ENCODE measurements at regions not wholly inside any gene's neighbourhood (a gene's known extent, or its start where the extent isn't known, plus 50 kb on each side); places are given as distances from the start of the nearest gene placed in this dataset.
"Not testable (repeated sequence)": the region's sequence is repeated elsewhere in the genome, so short reads cannot be mapped to it uniquely, and the experiment has no call there.

DNA sequence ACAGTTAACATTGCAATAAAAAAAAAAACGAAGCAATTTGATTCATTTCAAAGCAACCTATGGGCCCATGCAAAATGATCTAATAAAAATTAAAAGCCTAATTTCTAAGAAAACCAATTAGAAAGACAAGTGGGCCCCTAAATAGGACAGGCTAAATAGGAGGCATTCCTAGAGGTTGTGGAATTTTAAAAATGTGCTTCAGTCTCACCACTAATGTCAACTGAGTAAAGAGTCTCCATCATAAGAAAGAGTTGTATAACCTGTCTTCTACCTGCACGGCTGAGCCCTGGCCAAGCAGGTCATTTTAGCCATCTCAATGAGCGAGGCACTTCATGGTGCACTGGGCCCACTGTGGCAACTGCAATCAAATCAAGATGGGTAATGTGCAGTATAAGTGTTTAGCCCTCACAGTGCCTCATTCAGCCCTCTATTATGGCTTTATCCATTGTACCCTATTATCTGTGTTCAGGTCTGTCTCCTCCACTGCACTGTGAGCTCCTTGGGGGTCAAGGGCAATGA, 76.4 kb downstream of the PRSS23 start:
- H3K27ac ChIP-seq (ENCODE audit: low read depth, low read length), result no peak overlapping the region
- no peak overlapping the region for H3K4me2 ChIP-seq (ENCODE audit: low read depth, low read length, poor library complexity, severe bottlenecking)
- H3K27me3 ChIP-seq (ENCODE audit: low read length), result no peaks in the 10 kb centered on the region
- no peaks in the 10 kb centered on the region for H4K20me1 ChIP-seq (ENCODE audit: low read depth, low read length)
- no peaks in the 10 kb centered on the region for H3K9me3 ChIP-seq (ENCODE audit: insufficient read depth, low read length)
- H3K9me2 ChIP-seq (replicated peaks; ENCODE audit: insufficient read depth, low read length), result no peaks in the 10 kb centered on the region
- H2AFZ ChIP-seq (ENCODE audit: low read depth, low read length, severe bottlenecking), result no peak overlapping the region
- H3K79me2 ChIP-seq (ENCODE audit: insufficient read depth, low read length), result no peaks in the 10 kb centered on the region
- H3K9ac ChIP-seq (ENCODE audit: low read length), result no peak overlapping the region
- no peaks in the 10 kb centered on the region for H3K36me3 ChIP-seq (ENCODE audit: low read length)
- H3F3A ChIP-seq (ENCODE audit: insufficient read depth), result no peaks in the 10 kb centered on the region
- no peak overlapping the region for H3K4me3 ChIP-seq (ENCODE audit: insufficient read depth, low read length, poor library complexity, severe bottlenecking)
- TF ChIP-seq, protein P1, sequence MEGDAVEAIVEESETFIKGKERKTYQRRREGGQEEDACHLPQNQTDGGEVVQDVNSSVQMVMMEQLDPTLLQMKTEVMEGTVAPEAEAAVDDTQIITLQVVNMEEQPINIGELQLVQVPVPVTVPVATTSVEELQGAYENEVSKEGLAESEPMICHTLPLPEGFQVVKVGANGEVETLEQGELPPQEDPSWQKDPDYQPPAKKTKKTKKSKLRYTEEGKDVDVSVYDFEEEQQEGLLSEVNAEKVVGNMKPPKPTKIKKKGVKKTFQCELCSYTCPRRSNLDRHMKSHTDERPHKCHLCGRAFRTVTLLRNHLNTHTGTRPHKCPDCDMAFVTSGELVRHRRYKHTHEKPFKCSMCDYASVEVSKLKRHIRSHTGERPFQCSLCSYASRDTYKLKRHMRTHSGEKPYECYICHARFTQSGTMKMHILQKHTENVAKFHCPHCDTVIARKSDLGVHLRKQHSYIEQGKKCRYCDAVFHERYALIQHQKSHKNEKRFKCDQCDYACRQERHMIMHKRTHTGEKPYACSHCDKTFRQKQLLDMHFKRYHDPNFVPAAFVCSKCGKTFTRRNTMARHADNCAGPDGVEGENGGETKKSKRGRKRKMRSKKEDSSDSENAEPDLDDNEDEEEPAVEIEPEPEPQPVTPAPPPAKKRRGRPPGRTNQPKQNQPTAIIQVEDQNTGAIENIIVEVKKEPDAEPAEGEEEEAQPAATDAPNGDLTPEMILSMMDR (IDR thresholded peaks at IDR 0.05; ENCODE audit: insufficient read depth, low read length, poor library complexity, severe bottlenecking), result no peak
- TF ChIP-seq EZH2phosphoT487 (conservative IDR thresholded peaks at IDR 0.05; ENCODE audit: low read length), result no peak

GRCh38 chr11:86877503-86877902, 77.2 kb downstream of the PRSS23 start:
- Histone ChIP-seq H3K9me3 (ENCODE audit: insufficient read depth, low read length) (no peaks in the 10 kb centered on the region), H3F3A (ENCODE audit: insufficient read depth) (no peaks in the 10 kb centered on the region), H3K9me2 (replicated peaks; ENCODE audit: insufficient read depth, low read length) (no peaks in the 10 kb centered on the region), H3K9ac (ENCODE audit: low read length) (no peak overlapping the region), H3K27ac (ENCODE audit: low read depth, low read length) (no peak overlapping the region), H2AFZ (ENCODE audit: low read depth, low read length, severe bottlenecking) (no peak overlapping the region), H3K4me2 (ENCODE audit: low read depth, low read length, poor library complexity, severe bottlenecking) (no peak overlapping the region), H3K36me3 (ENCODE audit: low read length) (no peaks in the 10 kb centered on the region), H3K27me3 (ENCODE audit: low read length) (no peaks in the 10 kb centered on the region), H3K79me2 (ENCODE audit: insufficient read depth, low read length) (no peaks in the 10 kb centered on the region), H4K20me1 (ENCODE audit: low read depth, low read length) (no peaks in the 10 kb centered on the region), H3K4me3 (ENCODE audit: insufficient read depth, low read length, poor library complexity, severe bottlenecking) (no peak overlapping the region)
- TF ChIP-seq, protein P1 (IDR thresholded peaks at IDR 0.05; ENCODE audit: insufficient read depth, low read length, poor library complexity, severe bottlenecking), result no peak
- TF ChIP-seq EZH2phosphoT487 (conservative IDR thresholded peaks at IDR 0.05; ENCODE audit: low read length), result no peak

DNA sequence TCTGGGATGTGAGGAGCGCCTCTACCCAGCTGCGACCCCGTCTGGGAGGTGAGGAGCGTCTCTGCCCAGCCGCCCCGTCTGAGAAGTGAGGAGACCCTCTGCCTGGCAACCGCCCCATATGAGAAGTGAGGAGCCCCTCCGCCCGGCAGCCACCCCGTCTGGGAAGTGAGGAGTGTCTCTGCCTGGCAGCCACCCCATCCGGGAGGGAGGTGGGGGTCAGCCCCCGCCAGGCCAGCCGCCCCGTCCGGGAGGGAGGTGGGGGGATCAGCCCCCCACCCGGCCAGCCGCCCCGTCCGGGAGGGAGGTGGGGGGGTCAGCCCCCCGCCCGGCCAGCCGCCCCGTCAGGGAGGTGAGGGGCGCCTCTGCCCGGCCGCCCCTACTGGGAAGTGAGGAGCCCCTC, 76.0 kb downstream of the FZD4 start:
- H3K79me2 ChIP-seq (ENCODE audit: insufficient read depth, low read length); H3K9me2 ChIP-seq (replicated peaks; ENCODE audit: insufficient read depth, low read length); H3K4me3 ChIP-seq (ENCODE audit: insufficient read depth, low read length, poor library complexity, severe bottlenecking); H3K9ac ChIP-seq (ENCODE audit: low read length); H3K27ac ChIP-seq (ENCODE audit: low read depth, low read length); H2AFZ ChIP-seq (ENCODE audit: low read depth, low read length, severe bottlenecking); H3K27me3 ChIP-seq (ENCODE audit: low read length); H4K20me1 ChIP-seq (ENCODE audit: low read depth, low read length); H3F3A ChIP-seq (ENCODE audit: insufficient read depth); H3K36me3 ChIP-seq (ENCODE audit: low read length); H3K9me3 ChIP-seq (ENCODE audit: insufficient read depth, low read length); H3K4me2 ChIP-seq (ENCODE audit: low read depth, low read length, poor library complexity, severe bottlenecking): not testable (repeated sequence)

GRCh38 chr11:86885311-86885710, 69.9 kb downstream of the FZD4 start:
- no peak overlapping the region for H2AFZ ChIP-seq (ENCODE audit: low read depth, low read length, severe bottlenecking)
- H3K79me2 ChIP-seq (ENCODE audit: insufficient read depth, low read length), result no peaks in the 10 kb centered on the region
- no peak overlapping the region for H3K9ac ChIP-seq (ENCODE audit: low read length)
- H3K36me3 ChIP-seq (ENCODE audit: low read length), result no peaks in the 10 kb centered on the region
- TF ChIP-seq, protein P1 (IDR thresholded peaks at IDR 0.05; ENCODE audit: insufficient read depth, low read length, poor library complexity, severe bottlenecking), result no peak
- TF ChIP-seq EZH2phosphoT487 (conservative IDR thresholded peaks at IDR 0.05; ENCODE audit: low read length), result no peak
- no peaks in the 10 kb centered on the region for H3K27me3 ChIP-seq (ENCODE audit: low read length)
- H3K4me3 ChIP-seq (ENCODE audit: insufficient read depth, low read length, poor library complexity, severe bottlenecking), result no peak overlapping the region
- H3K9me2 ChIP-seq (replicated peaks; ENCODE audit: insufficient read depth, low read length), result no peaks in the 10 kb centered on the region
- H3K9me3 ChIP-seq (ENCODE audit: insufficient read depth, low read length), result no peaks in the 10 kb centered on the region
- no peak overlapping the region for H3K4me2 ChIP-seq (ENCODE audit: low read depth, low read length, poor library complexity, severe bottlenecking)
- H3K27ac ChIP-seq (ENCODE audit: low read depth, low read length), result no peak overlapping the region
- H4K20me1 ChIP-seq (ENCODE audit: low read depth, low read length), result no peaks in the 10 kb centered on the region
- no peaks in the 10 kb centered on the region for H3F3A ChIP-seq (ENCODE audit: insufficient read depth)

Data from SU-DHL-6 (cell line).